SK-N-MC (cell line): ENCODE measurements at regions not wholly inside any gene's neighbourhood (a gene's known extent, or its start where the extent isn't known, plus 50 kb on each side); places are given as distances from the start of the nearest gene placed in this dataset.

Experiments
- EZH2 ChIP-seq: fragments of 200-600 bp; sonication (generic); IDR thresholded peaks from one replicate; pipeline ENCODE4 v1.6.1; 2017; ENCODE audit warnings: antibody characterized with exemption
- POLR2AphosphoS5 ChIP-seq: IDR thresholded peaks from 2 replicates; pipeline ENCODE4 v1.6.1; 2012; ENCODE audit warnings: mild to moderate bottlenecking, low read depth, low read length, borderline replicate concordance

DNA sequence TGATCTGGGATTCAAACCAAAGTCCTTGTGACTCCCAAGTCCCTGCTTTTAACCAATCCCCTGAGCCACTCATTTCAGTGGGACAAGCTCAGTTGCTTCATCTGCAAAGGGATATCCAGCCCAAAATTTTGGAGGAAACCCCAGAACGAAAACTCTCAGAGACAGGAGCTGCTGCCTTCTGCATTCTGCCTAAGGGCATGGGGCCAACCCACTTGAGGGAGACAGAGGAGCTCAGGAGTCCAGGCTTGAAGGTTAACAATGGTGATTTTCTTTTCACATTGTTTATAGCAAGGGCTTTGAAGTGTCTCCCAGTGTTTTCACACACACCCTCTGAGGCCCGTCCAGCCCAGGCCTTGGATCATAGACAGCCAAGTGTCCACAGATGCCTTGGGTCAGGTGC is 148.1 kb upstream of the CTTNBP2NL start:
- no peak for TF ChIP-seq EZH2
- TF ChIP-seq POLR2AphosphoS5 = no peak
